ENCODE measurements at regions not wholly inside any gene's neighbourhood (a gene's known extent, or its start where the extent isn't known, plus 50 kb on each side); places are given as distances from the start of the nearest gene placed in this dataset.

GRCh38 chr16:75919664-75920063, 193.4 kb upstream of the CPHXL start:
- Histone ChIP-seq H3K27ac (no peak overlapping the region), H3K27me3 (no peaks in the 10 kb centered on the region), H3K4me1 (no peaks in the 10 kb centered on the region), H3K4me3 (no peak overlapping the region), H3K36me3 (no peaks in the 10 kb centered on the region), H3K9me3 (no peaks in the 10 kb centered on the region)
- ATAC-seq = no peak
- TF ChIP-seq CTCF (IDR thresholded peaks at IDR 0.05) (no peak), POLR2A (IDR thresholded peaks at IDR 0.05) (no peak), EP300 (IDR thresholded peaks at IDR 0.05) (no peak), POLR2AphosphoS5 (IDR thresholded peaks at IDR 0.05) (no peak)
- WGBS, 2 donors (ENCODE audit: low coverage in 1 of 2) = 10 to 13% methylated on average over 5 of the region's 5 CpGs

GRCh38 chr16:75921281-75921680, 195.0 kb upstream of the CPHXL start:
- Histone ChIP-seq H3K9me3 (no peaks in the 10 kb centered on the region), H3K27me3 (no peaks in the 10 kb centered on the region), H3K4me1 (no peaks in the 10 kb centered on the region), H3K4me3 (no peak overlapping the region), H3K27ac (no peak overlapping the region), H3K36me3 (no peaks in the 10 kb centered on the region)
- 66% methylated on average over 2 of the region's 2 CpGs; no CpG with 5 or more reads in 1 of the 2 donors for WGBS, 2 donors (ENCODE audit: low coverage in 1 of 2)
- TF ChIP-seq EP300 (IDR thresholded peaks at IDR 0.05) = no peak
- no peak for ATAC-seq

GRCh38 chr16:75922250-75922649, 196.0 kb upstream of the CPHXL start:
- 69 to 77% methylated on average over 3 of the region's 3 CpGs for WGBS, 2 donors (ENCODE audit: low coverage in 1 of 2)

GRCh38 chr16:75924397-75924796, 198.1 kb upstream of the CPHXL start:
- Histone ChIP-seq H3K4me3 (no peak overlapping the region), H3K27me3 (no peaks in the 10 kb centered on the region), H3K36me3 (no peaks in the 10 kb centered on the region), H3K4me1 (no peaks in the 10 kb centered on the region), H3K27ac (no peak overlapping the region), H3K9me3 (no peaks in the 10 kb centered on the region)
- TF ChIP-seq POLR2A (IDR thresholded peaks at IDR 0.05) (no peak), EP300 (IDR thresholded peaks at IDR 0.05) (no peak), CTCF (IDR thresholded peaks at IDR 0.05) (no peak), POLR2AphosphoS5 (IDR thresholded peaks at IDR 0.05) (no peak)
- 53 to 77% methylated on average over 2 to 3 of the region's 3 CpGs for WGBS, 2 donors (ENCODE audit: low coverage in 1 of 2)
- ATAC-seq = no peak

More at GRCh38 chr16:75922250-75922649, 196.0 kb upstream of the CPHXL start:
- no peaks in the 10 kb centered on the region for H3K27me3 ChIP-seq
- H3K9me3 ChIP-seq = no peaks in the 10 kb centered on the region
- no peak overlapping the region for H3K27ac ChIP-seq
- H3K36me3 ChIP-seq = no peaks in the 10 kb centered on the region
- no peak overlapping the region for H3K4me3 ChIP-seq
- no peaks in the 10 kb centered on the region for H3K4me1 ChIP-seq
- no peak for ATAC-seq
- TF ChIP-seq POLR2AphosphoS5 (IDR thresholded peaks at IDR 0.05) (no peak), CTCF (IDR thresholded peaks at IDR 0.05) (no peak), POLR2A (IDR thresholded peaks at IDR 0.05) (no peak), EP300 (IDR thresholded peaks at IDR 0.05) (no peak)

GRCh38 chr16:75927810-75928209, 201.5 kb upstream of the CPHXL start:
- H3K4me1 ChIP-seq = no peaks in the 10 kb centered on the region
- ATAC-seq = no peak
- H3K9me3 ChIP-seq = peaks cover 0 to 7% (median 0%) of the 10 kb centered on the region in 3 donors
- no peak overlapping the region for H3K27ac ChIP-seq
- no peaks in the 10 kb centered on the region for H3K27me3 ChIP-seq
- H3K36me3 ChIP-seq = no peaks in the 10 kb centered on the region
- TF ChIP-seq POLR2AphosphoS5 (IDR thresholded peaks at IDR 0.05) = no peak
- H3K4me3 ChIP-seq = no peak overlapping the region
- WGBS, 2 donors (ENCODE audit: low coverage in 1 of 2) = 20 to 34% methylated on average over 3 to 4 of the region's 4 CpGs

- 27 to 69% methylated on average over 1 of the region's 1 CpG for WGBS, 2 donors (ENCODE audit: low coverage in 1 of 2)
Observed at GRCh38 chr16:75928295-75928694, 202.0 kb upstream of the CPHXL start.

More at GRCh38 chr16:75928295-75928694, 202.0 kb upstream of the CPHXL start:
- no peak overlapping the region for H3K27ac ChIP-seq
- H3K9me3 ChIP-seq = peaks cover 0 to 7% (median 0%) of the 10 kb centered on the region in 3 donors
- no peaks in the 10 kb centered on the region for H3K27me3 ChIP-seq
- ATAC-seq = no peak
- H3K4me1 ChIP-seq = no peaks in the 10 kb centered on the region
- no peak for TF ChIP-seq CTCF (IDR thresholded peaks at IDR 0.05)
- no peak for TF ChIP-seq EP300 (IDR thresholded peaks at IDR 0.05)
- TF ChIP-seq POLR2A (IDR thresholded peaks at IDR 0.05) = no peak
- TF ChIP-seq POLR2AphosphoS5 (IDR thresholded peaks at IDR 0.05) = no peak
- H3K36me3 ChIP-seq = no peaks in the 10 kb centered on the region
- no peak overlapping the region for H3K4me3 ChIP-seq
